SKM-1 treated with dmso at 0.1 percent for 144 hours (cell line): ENCODE measurements at regions not wholly inside any gene's neighbourhood (a gene's known extent, or its start where the extent isn't known, plus 50 kb on each side); places are given as distances from the start of the nearest gene placed in this dataset.

Experiments
- DNase-seq: peaks from one replicate; lab custom pipeline; 2025; ENCODE audit not compliant: unreplicated experiment; lab: John Stamatoyannopoulos, UW

DNA sequence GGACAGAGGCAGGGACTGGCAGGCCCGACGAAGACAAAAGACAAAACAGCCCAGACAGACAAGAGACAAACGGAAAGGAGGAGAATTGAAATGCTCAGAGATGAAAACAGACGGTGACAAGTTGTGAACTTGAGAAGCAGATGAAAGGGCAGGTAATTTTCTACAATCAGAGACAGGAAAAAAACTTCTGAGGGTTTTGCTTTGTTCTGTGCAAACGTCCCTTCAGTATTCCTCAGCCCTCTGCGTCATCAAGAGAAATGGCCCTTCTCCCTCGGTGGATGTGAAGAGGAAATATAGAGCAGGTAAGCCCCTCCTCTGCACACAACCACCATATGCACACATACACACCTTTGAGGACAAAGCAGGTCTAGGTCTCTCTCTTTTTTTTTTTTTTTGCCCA is 206.6 kb downstream of the UACA start:
- no peak for DNase-seq

DNA sequence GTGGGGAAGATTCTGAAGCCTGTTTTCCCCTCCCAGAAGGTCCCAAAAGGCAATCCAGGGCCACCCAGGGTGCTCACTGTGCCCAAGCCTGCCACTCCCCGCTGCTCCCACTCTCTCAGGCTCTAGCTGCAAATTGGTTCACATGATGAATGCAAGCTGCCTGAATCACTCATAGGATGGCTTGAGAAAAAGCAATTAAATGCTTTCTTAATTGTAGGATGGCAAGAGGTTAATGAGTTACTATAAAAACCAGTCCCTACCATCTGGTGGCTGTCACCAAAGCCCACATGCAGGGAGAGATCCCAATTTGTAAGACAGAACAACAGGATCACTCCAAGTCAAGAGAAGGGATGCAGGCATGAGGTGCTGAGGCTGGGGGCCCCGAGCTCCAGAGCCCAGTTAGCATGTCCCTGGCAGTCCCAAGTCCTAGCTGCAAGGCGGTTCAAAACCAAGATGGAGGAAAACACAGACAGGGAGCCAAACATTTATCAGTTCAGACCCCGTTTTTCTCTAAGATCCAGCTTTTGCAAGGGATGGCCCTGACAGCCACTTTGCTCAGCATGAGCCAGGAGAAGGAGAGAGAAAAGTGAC is 207.1 kb downstream of the UACA start:
- DNase-seq: no peak

DNA sequence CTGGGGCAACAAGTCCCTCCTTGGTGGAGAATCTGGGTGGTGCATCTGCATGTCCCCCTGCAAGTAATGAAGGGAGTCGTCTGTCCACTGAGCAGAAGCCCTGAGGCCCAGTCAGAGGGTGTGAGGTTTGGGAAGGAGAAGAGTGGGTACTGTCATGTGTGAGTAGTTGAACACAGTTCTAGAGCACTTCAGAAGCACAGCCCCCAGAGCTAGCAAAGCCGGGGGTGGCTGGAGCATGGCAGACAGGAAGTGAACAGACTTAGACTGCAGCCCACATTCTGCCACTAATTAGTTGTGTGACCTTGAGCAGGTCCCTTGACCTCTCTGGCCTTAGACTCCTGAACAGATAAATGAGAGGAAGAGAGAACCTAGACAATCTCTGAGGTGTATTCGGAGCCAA is 207.6 kb downstream of the UACA start:
- DNase-seq: no peak

DNA sequence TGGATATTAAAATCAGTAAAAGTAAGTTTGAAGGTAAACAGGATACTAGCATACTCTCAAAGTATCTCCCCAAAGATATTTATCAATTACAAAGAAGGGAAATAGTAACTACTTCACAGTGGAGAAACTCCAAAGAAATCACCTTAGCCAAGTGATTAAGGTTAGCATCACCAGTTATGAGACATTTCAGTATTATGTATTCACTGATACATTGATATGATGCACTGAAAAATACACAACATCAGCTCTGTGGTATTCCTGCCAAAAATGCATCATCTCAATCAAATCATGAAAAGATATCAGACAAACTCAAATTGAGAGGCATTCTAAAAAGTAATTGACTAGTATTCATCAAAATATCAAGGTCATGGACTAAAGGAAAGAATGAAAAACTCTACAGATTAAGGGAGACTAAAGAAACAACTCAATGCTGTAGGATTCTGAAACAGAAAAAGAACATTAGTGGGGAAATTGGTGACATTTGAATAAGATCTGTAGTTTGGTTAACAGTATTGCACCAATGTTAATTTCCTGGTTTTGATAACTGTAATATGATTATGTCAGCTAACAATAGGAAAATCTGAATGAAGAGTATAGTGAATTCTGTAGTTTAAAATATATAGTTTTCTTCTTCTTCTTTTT is 215.4 kb downstream of the UACA start:
- no peak for DNase-seq

- no peak for DNase-seq
Observed at GRCh38 chr15:70545526-70545925, 217.8 kb downstream of the UACA start.

DNA sequence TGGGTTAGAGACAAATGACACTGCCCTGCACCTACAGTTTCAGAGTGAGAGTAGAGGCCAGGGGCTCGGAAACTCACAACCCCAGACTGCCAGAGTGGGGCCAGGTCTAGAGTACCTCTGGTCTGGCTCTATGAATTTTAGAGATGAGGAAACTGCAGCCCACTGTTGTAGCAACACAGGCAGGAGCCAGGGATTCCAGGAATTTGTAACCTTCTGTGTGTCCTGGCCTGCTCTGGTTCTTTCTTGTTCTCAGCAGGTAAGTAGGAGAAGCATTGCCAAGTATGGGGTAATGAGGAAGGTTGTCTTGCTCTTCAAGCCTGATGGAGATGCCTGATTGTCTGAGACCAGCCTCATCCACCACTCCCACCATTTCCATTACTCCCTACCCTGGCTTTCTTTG is 221.8 kb downstream of the UACA start:
- DNase-seq: no peak

GRCh38 chr15:70539912-70540530 is 223.3 kb downstream of the UACA start:
- DNase-seq: no peak

DNA sequence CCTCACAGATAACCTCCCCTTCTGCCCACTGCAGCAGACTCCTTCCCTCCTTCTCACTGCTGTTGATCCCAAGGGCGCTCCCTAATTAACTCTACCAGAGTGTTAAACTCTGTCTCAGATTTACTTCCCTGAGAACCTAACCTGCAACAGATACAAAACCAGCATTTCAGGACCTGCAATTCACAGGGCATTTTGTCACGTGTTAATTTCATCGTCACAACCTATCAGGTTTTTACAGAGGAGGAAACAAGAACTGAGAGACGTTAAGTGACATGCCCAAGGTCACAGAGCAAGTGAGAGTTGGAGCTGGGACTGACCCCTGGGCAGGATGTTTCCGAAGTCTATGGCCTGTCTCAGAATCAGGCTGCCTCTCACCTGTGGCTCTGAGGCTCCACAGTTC is 223.9 kb downstream of the UACA start:
- no peak for DNase-seq

GRCh38 chr15:70538278-70538677 is 225.1 kb downstream of the UACA start:
- no peak for DNase-seq

DNA sequence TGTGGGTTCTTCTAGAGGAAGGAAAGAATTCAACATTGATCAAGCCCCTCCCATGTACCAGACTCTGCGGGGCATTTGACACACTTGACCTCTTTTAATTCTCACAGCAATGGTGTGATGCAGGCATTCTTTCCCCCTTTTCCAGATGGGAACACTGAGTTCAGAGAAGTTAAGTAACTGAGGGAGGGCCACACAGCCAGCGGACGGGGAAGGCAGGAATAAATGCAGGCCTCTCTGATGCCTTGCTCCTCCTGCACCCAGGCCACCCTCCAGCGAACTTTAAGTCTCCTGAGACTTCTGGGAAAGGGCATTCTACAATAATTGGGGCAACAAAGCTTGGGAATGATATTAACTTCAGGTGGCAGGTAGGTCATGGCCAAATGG is 227.4 kb downstream of the UACA start:
- DNase-seq: no peak

GRCh38 chr15:70535071-70535954 is 228.0 kb downstream of the UACA start:
- no peak for DNase-seq

GRCh38 chr15:70533931-70534742 is 229.2 kb downstream of the UACA start:
- no peak for DNase-seq

DNA sequence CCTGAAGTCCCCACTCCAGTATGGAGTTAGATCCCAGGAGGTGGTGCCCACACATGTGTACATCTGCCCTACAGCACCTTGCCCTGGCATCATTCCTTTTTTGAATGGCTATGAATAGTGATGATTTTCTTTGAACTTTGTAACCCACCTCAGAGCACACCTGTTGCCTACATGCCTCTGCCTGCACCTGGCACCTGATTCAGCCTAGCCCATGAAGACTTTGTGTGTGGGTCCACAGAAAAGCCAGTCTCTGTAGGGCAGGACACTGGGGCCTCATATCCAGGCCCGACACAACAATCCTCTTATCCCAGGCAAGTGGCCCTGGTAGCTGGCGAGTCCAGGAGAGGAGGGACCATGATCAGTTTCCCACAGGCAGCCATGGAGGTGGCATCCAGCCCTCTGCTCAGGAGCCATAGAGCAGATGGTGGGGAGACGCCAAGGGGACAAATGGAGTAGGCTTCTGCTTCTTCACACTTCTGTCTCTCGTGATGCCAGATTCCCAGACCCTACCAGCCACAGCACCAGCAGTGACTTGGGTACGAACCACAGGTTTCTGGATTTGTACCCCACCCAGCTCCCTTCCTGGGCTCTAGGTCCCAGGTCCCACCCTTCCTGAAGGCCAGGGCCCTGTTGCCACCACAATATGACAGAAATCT is 230.7 kb downstream of the UACA start:
- no peak for DNase-seq

- no peak for DNase-seq
Observed at GRCh38 chr15:70531576-70531975, 231.8 kb downstream of the UACA start.

GRCh38 chr15:70530906-70531305 is 232.5 kb downstream of the UACA start:
- DNase-seq: no peak

DNA sequence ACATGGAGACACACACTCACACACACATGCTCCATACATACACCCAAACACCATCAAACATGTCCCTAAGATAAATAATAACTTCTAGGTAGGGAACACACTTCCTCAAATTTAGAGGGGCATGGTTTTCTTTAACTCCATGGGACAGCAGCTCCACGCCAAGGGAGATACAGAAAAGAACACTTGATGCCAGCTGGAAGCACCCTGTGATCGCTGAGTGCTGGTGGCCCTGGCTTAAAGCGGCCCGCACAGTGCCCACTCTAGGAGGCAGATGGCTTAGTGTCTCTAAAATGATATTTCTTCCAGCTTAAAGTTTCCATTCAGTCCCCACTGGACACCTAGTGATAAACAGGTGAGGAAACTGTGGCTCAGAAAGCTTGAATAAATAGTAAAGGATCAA is 232.9 kb downstream of the UACA start:
- DNase-seq: no peak

DNA sequence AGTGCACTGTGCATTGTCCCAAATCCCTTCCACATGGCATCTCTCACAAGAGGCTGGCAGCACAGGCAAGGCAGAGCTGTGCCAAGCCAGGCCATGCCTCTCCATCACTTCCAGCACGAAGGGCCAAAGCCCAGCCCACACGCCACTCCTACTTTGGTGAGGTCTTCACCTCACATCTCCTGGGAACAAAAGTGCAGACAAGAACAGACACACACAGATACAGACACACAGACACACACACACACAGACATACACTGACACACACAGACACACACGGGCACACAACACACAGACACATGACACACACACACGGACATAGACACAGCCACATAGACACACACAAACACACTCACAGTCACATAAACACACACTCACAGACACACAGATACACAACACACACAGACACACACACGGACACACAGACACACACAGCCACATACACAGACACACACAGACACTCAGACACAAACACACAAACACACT is 233.3 kb downstream of the UACA start:
- no peak for DNase-seq

- no peak for DNase-seq
Observed at GRCh38 chr15:70528816-70529215, 234.5 kb downstream of the UACA start.

DNA sequence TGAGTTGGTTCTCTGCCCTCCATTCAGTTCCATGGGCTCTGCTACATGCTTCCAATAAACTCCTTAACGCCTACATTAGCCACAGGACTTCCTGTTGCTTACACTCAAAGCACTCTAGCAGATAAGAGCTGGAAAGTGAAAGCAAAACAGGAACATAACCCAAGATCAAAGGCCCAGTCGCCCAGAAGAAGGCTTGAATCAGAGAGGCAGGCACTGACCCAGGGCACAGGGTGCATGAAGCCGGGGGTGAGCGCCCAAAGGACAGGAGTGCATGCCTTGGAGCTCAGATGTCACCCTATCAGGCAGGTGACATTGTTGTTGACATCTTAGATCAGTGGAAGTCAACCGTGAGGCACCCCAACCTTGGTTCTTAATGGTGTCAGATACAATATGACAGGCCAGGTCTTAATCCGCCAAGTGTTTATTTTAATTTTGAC is 235.1 kb downstream of the UACA start:
- DNase-seq: peak; percentile 67

GRCh38 chr15:70526974-70527325 is 236.4 kb downstream of the UACA start:
- no peak for DNase-seq
